Left ventricle myocardium inferior (tissue), 1 donor: ENCODE measurements at regions not wholly inside any gene's neighbourhood (a gene's known extent, or its start where the extent isn't known, plus 50 kb on each side); places are given as distances from the start of the nearest gene placed in this dataset.

ENCODE experiments used
- DNase-seq: peaks from one replicate; pipeline ENCODE4 v3.0.0-alpha.2; 2020
- H3K27ac ChIP-seq: fragments of 200-600 bp; replicated peaks from 2 replicates; pipeline ENCODE4 v1.8.0; 2021
- H3K27me3 ChIP-seq: fragments of 200-600 bp; 2 replicates; pipeline ENCODE4 v1.8.0; 2021; ENCODE audit warnings: low read depth
- H3K36me3 ChIP-seq: fragments of 200-600 bp; 2 replicates; pipeline ENCODE4 v1.8.0; 2021
- H3K4me1 ChIP-seq: fragments of 200-600 bp; 2 replicates; pipeline ENCODE4 v1.8.0; 2021
- H3K4me3 ChIP-seq: fragments of 200-600 bp; 2 replicates; pipeline ENCODE4 v1.8.0; 2021; ENCODE audit warnings: mild to moderate bottlenecking, moderate library complexity
- H3K9me3 ChIP-seq: fragments of 200-600 bp; replicated peaks from 2 replicates; pipeline ENCODE4 v1.8.0; 2021
- intact Hi-C: fragments of 100-400 bp; cut with micrococcal nuclease; formaldehyde crosslinking; loops from one replicate; pipeline ENCODE4 v1.11.0; 2022
- TF ChIP-seq, protein P1 (sequence below): fragments of 200-600 bp; IDR thresholded peaks from 2 replicates; pipeline ENCODE4 v1.8.0; 2021; ENCODE audit warnings: antibody characterized with exemption, mild to moderate bottlenecking, borderline replicate concordance
- donor health status: DM: no; HTN: yes; CAD: no; lungs with severe emphysema.

DNA sequence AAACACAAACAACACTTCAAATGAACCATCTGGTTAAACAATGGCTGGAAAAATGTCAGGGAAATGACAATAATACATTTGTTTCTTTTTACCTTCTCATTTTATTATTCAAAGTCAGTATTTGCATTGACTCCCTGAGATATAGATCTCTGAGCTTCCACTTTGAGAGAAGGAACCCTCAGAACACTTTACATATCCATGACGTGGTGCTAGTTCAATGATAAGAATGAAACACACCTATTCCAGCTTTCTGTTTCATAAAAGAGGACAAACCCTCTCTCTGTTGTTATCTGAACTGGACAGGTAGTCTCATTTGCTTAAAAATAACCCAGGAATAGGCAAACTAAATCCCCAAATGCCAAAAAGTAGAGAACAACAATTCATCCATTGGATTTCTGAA lies 65.3 kb upstream of the CCSER1 start:
- Histone ChIP-seq H3K27me3 (no peaks in the 10 kb centered on the region), H3K4me3 (no peak overlapping the region), H3K27ac (no peak overlapping the region), H3K4me1 (no peaks in the 10 kb centered on the region), H3K9me3 (no peaks in the 10 kb centered on the region), H3K36me3 (no peaks in the 10 kb centered on the region)
- DNase-seq, result no peak
- intact Hi-C loops, result no loop called here
- TF ChIP-seq, protein P1, sequence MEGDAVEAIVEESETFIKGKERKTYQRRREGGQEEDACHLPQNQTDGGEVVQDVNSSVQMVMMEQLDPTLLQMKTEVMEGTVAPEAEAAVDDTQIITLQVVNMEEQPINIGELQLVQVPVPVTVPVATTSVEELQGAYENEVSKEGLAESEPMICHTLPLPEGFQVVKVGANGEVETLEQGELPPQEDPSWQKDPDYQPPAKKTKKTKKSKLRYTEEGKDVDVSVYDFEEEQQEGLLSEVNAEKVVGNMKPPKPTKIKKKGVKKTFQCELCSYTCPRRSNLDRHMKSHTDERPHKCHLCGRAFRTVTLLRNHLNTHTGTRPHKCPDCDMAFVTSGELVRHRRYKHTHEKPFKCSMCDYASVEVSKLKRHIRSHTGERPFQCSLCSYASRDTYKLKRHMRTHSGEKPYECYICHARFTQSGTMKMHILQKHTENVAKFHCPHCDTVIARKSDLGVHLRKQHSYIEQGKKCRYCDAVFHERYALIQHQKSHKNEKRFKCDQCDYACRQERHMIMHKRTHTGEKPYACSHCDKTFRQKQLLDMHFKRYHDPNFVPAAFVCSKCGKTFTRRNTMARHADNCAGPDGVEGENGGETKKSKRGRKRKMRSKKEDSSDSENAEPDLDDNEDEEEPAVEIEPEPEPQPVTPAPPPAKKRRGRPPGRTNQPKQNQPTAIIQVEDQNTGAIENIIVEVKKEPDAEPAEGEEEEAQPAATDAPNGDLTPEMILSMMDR, result no peak

- no peak for DNase-seq
- Histone ChIP-seq H3K4me3 (no peak overlapping the region), H3K36me3 (no peaks in the 10 kb centered on the region), H3K9me3 (no peaks in the 10 kb centered on the region), H3K27ac (no peak overlapping the region), H3K27me3 (no peaks in the 10 kb centered on the region), H3K4me1 (no peaks in the 10 kb centered on the region)
- intact Hi-C loops, result no loop called here
- TF ChIP-seq, protein P1, result no peak
Measured at GRCh38 chr4:90064196-90064595, 63.0 kb upstream of the CCSER1 start.

- H3K9me3 ChIP-seq, result no peaks in the 10 kb centered on the region
- intact Hi-C loops, result no loop called here
- TF ChIP-seq, protein P1, result no peak
- DNase-seq, result no peak
- no peaks in the 10 kb centered on the region for H3K36me3 ChIP-seq
- H3K4me1 ChIP-seq, result no peaks in the 10 kb centered on the region
- no peak overlapping the region for H3K27ac ChIP-seq
- no peak overlapping the region for H3K4me3 ChIP-seq
- no peaks in the 10 kb centered on the region for H3K27me3 ChIP-seq
Measured at GRCh38 chr4:90069151-90069550, 58.0 kb upstream of the CCSER1 start.

- H3K27me3 ChIP-seq, result peaks cover 7% of the 10 kb centered on the region
- no peak overlapping the region for H3K27ac ChIP-seq
- no peaks in the 10 kb centered on the region for H3K4me1 ChIP-seq
- intact Hi-C loops, result no loop called here
- H3K9me3 ChIP-seq, result no peaks in the 10 kb centered on the region
- H3K4me3 ChIP-seq, result no peak overlapping the region
- DNase-seq, result no peak
- no peaks in the 10 kb centered on the region for H3K36me3 ChIP-seq
- TF ChIP-seq, protein P1, result no peak
Measured at GRCh38 chr4:90071289-90072235, 55.6 kb upstream of the CCSER1 start.

DNA sequence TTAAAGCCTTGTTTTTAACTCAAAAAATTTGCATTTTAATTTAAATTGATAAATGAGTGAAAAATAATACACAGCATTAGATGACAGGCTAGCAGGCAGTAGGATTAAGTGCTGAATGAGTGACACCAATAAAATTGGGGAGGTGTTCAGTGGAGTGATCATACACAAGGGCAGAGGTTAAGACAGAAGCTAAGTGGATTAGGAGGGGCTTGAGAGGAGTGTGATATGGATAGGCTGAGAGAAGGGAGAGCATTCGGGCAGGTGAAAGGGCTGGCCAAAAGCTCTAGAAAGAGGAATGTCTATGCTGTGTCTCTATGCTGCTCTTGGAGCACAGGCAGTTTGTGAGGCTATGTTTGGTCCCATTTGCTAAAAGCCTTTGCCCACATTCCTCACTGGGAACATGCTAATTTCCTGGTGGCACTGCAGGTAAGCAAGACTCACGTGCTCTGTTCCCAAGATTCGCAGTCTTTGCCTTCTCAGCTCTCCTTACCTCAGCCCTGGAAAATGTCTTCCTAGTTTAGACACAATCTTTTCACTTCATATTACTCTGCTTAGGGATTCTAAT lies 52.8 kb upstream of the CCSER1 start:
- Histone ChIP-seq H3K4me1 (no peaks in the 10 kb centered on the region), H3K27me3 (peaks cover 7% of the 10 kb centered on the region), H3K36me3 (no peaks in the 10 kb centered on the region), H3K4me3 (no peak overlapping the region), H3K9me3 (no peaks in the 10 kb centered on the region), H3K27ac (no peak overlapping the region)
- DNase-seq, result no peak
- TF ChIP-seq, protein P1, result no peak
- intact Hi-C loops, result no loop called here
